Glomerular endothelial cell (primary cell): ENCODE measurements at regions not wholly inside any gene's neighbourhood (a gene's known extent, or its start where the extent isn't known, plus 50 kb on each side); places are given as distances from the start of the nearest gene placed in this dataset.
"Not testable (repeated sequence)": the region's sequence is repeated elsewhere in the genome, so short reads cannot be mapped to it uniquely, and the experiment has no call there.

Experiments used
- DNase-seq: peaks from one replicate; pipeline ENCODE4 v3.0.0-alpha.2; 2011; ENCODE audit warnings: low read depth, low spot score; ENCODE audit errors: extremely low read depth

- DNase-seq: no peak
These were observed 466.1 kb upstream of the GRID2 start for GRCh38 chr4:91837608-91838029.

- DNase-seq: no peak
These were observed 465.4 kb upstream of the GRID2 start for GRCh38 chr4:91838181-91838861.

GRCh38 chr4:91840359-91840758 is 463.4 kb upstream of the GRID2 start:
- DNase-seq: no peak

GRCh38 chr4:91846233-91846632 is 457.5 kb upstream of the GRID2 start:
- DNase-seq: no peak

- DNase-seq: no peak
These were observed 452.3 kb upstream of the GRID2 start for GRCh38 chr4:91851456-91851855.

GRCh38 chr4:91887926-91888325 is 415.8 kb upstream of the GRID2 start:
- DNase-seq: no peak

GRCh38 chr4:91891217-91891616 is 412.5 kb upstream of the GRID2 start:
- DNase-seq: not testable (repeated sequence)

GRCh38 chr4:91894006-91894405 is 409.8 kb upstream of the GRID2 start:
- DNase-seq: no peak

- no peak for DNase-seq
These were observed 399.2 kb upstream of the GRID2 start for GRCh38 chr4:91904556-91904955.

- DNase-seq: no peak
These were observed 393.8 kb upstream of the GRID2 start for GRCh38 chr4:91909963-91910362.

GRCh38 chr4:91914176-91914804 is 389.5 kb upstream of the GRID2 start:
- no peak for DNase-seq

GRCh38 chr4:91916219-91916618 is 387.5 kb upstream of the GRID2 start:
- DNase-seq: no peak

GRCh38 chr4:91924625-91925024 is 379.1 kb upstream of the GRID2 start:
- DNase-seq: no peak

GRCh38 chr4:91935217-91935616 is 368.5 kb upstream of the GRID2 start:
- DNase-seq: no peak

- DNase-seq: no peak
These were observed 367.5 kb upstream of the GRID2 start for GRCh38 chr4:91936311-91936710.

GRCh38 chr4:91957963-91958362 is 345.8 kb upstream of the GRID2 start:
- DNase-seq: no peak

GRCh38 chr4:91958596-91958995 is 345.2 kb upstream of the GRID2 start:
- DNase-seq: no peak

- no peak for DNase-seq
These were observed 342.3 kb upstream of the GRID2 start for GRCh38 chr4:91961504-91961903.

- no peak for DNase-seq
These were observed 340.3 kb upstream of the GRID2 start for GRCh38 chr4:91963486-91963885.

GRCh38 chr4:91965166-91965565 is 338.6 kb upstream of the GRID2 start:
- no peak for DNase-seq

- DNase-seq: no peak
These were observed 330.1 kb upstream of the GRID2 start for GRCh38 chr4:91973479-91974153.

GRCh38 chr4:91984466-91984865 is 319.3 kb upstream of the GRID2 start:
- no peak for DNase-seq
